AG09319 (cell line): ENCODE measurements at regions not wholly inside any gene's neighbourhood (a gene's known extent, or its start where the extent isn't known, plus 50 kb on each side); places are given as distances from the start of the nearest gene placed in this dataset.

Experiments used
- DNase-seq: peaks from one replicate; pipeline ENCODE4 v3.0.0-alpha.2; 2010; ENCODE audit warnings: low read depth; ENCODE audit errors: extremely low read depth
- TF ChIP-seq, protein P1 (sequence below): IDR thresholded peaks from 2 replicates; pipeline ENCODE4 v1.5.1; 2011; ENCODE audit warnings: low read depth, mild to moderate bottlenecking, inconsistent platforms, low read length, moderate library complexity

DNA sequence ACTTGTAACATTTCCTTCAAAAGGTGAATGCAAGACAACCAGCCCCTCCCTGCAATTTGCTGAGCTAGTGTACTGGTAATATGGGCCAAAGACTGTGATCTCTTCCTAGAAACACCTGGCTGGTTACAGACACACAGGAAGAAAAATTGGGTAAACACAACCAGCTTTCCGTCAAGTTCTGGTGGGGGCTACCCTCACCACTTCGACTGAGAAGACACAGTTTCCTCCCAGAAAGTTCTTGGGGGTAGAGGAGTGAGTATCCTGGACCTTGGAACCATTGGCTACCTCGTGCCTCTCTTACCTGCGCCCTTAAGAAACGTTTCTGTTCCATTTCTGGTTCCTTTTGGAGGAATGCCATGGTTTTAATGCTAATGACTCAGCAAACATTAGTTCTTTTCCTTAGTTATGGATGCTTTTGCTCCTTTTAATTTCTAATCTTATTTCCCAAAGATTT, 120.9 kb upstream of the DLX2 start:
- DNase-seq = no peak
- TF ChIP-seq, protein P1, sequence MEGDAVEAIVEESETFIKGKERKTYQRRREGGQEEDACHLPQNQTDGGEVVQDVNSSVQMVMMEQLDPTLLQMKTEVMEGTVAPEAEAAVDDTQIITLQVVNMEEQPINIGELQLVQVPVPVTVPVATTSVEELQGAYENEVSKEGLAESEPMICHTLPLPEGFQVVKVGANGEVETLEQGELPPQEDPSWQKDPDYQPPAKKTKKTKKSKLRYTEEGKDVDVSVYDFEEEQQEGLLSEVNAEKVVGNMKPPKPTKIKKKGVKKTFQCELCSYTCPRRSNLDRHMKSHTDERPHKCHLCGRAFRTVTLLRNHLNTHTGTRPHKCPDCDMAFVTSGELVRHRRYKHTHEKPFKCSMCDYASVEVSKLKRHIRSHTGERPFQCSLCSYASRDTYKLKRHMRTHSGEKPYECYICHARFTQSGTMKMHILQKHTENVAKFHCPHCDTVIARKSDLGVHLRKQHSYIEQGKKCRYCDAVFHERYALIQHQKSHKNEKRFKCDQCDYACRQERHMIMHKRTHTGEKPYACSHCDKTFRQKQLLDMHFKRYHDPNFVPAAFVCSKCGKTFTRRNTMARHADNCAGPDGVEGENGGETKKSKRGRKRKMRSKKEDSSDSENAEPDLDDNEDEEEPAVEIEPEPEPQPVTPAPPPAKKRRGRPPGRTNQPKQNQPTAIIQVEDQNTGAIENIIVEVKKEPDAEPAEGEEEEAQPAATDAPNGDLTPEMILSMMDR = no peak

DNA sequence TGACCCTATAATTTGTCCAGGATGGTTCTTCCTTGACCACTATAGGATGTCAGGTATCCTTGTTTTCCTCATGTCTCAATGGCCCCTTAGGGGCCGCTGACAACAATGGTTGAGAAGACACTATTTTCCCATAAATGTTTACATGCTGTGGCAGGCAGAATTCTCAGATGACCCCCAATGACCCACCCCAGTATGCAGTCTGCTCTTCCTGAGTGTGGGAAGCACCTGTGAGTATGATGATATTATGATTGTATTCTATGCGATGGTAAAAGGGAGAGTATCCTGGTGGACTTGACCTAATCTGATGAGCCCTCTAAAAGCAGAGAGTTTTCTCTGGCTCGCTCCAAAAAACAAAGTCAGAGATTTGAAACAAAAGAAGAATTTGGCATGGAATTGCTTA, 123.1 kb upstream of the DLX2 start:
- TF ChIP-seq, protein P1 = no peak
- no peak for DNase-seq

DNA sequence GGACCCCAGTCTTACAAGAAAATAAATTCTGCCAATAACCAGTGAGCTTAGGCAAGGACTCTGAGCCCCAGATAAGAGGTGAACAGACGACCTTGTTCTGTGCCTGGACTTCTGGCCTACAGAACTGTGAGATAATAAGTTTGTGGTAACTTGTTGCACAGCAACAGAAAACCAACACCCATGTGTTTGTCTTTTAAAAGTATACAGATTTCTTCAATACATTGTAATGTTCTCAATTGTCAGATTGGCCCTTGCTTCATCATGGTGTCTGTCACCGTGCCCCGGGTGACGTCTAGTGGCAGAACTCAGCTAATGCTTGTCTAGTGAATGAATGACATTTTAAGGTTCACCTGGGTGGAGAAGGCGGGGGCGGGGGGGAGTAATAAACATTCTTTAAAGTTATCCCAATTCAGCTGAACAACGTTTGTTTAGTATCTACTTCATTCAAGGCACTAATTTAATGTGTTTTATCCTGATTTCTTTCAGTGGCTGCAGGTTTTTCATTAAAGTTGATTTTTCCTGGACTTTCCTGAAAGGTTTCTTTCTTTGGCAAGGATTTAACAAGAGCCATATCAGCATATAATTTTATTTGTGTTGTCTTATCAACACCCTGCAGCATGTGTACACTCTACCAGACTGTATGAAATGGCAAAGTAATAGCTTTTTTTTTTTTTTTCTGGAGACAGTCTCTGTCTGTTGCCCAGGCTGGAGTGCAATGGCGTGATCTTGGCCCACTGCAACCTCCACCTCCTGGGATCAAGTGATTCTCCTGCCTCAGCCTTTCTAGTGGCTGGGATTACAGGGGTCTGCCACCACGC, 123.8 kb upstream of the DLX2 start:
- DNase-seq = no peak
- TF ChIP-seq, protein P1 = no peak

DNA sequence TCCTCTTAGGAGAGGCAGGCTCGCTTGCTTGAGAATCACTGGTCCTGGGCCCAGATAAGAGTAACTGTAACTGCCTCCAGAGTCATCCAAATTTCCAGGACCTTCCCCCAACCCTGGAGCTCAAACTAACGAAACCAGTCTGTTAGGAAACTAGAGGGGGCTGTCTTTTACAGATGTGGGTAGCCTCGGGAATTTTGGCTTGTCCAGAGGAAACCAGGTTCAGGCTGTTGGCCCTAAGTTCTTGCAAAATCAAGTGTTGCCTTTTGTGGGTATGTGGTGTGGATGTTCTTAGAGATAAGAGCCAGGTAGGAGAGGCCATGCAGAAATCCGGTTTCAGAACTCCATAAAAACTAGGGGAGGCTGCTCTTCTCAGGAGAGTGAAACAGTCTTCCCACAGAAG, 125.0 kb upstream of the DLX2 start:
- DNase-seq = no peak
- TF ChIP-seq, protein P1 = no peak

DNA sequence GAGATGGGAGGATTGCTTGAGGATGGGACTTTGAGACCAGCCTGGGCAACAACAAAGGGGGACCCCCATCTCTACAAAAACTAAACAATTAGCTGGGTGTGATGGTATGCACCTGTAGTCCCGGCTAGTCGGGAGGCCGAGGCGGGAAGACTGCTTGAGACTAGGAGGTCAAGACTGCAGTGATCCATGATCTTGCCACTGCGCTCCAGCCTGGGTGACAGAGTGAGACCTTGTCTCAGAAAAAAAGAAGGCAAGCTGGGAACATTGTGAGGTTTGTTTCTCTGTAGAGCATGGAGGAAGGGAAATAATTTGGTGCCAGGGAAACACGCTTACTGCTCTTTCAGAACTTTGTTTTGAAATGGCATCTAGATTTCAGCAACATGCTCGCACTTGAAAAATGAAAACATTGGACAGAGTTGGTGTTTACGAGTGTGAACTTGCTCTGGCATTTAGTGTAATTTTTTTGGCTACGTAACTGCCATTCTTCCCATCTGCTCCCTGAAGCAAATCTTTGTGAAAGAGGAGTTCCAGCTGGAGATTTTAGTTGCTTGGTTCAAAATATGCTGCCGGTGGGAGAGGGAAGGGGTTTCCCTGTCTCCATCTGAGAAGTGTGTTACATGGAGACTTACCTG, 125.6 kb upstream of the DLX2 start:
- TF ChIP-seq, protein P1 = no peak
- no peak for DNase-seq

DNA sequence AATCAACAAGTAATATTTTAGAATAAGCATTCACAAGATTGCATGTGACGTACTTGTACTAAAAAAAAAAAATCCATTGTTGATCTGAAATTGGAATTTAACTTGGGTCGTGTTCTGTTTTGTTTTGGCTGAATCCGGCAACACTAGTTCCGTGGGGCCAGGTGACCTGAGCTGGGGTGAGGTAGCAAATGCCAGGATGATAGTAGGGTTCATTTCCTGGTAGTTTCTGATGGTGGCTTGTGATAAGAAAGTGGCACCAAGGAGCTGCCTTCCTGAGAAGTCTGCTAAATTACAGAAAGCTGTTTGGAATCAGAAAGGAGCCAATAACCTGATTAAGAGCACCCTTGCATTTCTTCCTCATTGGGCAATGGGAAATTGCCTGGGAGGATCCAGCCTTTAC, 126.4 kb upstream of the DLX2 start:
- TF ChIP-seq, protein P1 = no peak
- no peak for DNase-seq

DNA sequence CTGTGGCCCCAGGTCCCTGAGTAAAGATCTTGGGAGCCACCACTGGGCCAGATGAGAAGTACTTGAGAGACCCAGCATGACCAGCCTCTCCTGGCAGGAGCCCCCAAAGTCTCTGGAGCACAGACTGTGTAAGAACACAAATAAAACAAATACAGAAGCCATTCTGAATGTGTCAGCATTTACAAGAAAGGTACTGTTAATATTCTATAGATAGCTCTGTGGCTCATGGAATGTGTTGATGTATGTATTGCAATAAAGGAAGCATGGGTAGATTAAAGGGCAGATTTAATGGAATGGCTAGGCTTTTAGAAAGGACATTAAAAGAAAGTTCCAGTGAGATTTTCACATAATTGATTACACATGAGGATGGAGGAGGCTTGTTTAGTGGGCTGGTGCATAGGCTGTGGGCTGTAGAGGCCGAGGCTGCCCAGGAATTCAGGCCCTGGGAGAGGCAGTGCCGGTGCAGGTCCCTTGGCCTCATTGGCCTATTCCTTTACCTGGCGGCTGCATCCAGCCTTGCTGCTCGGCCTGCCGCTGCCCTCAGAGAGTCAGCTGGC, 127.7 kb upstream of the DLX2 start:
- no peak for DNase-seq
- TF ChIP-seq, protein P1 = no peak
